Thyroid gland (tissue), 4 donors: ENCODE measurements at regions not wholly inside any gene's neighbourhood (a gene's known extent, or its start where the extent isn't known, plus 50 kb on each side); places are given as distances from the start of the nearest gene placed in this dataset.

Experiments
- POLR2A ChIP-seq, 2 donors: fragments of 450-650 bp; IDR thresholded peaks; one replicate each; pipeline ENCODE4 v1.6.1; 2017; ENCODE audit warnings: antibody characterized with exemption in 2 of 2, mild to moderate bottlenecking in 2 of 2, moderate library complexity in 1 of 2
- TF ChIP-seq, protein P1 (sequence below), 6 experiments: fragments of 200-600 bp in 3 of 6; fragments of 450-650 bp in 3 of 6; sonication (generic) in 3 of 6; IDR thresholded peaks; one replicate each; pipeline ENCODE4 v1.5.1; 2016 to 2019; ENCODE audit warnings: antibody characterized with exemption in 6 of 6, mild to moderate bottlenecking in 2 of 6, inconsistent platforms in 1 of 6, moderate library complexity in 1 of 6

DNA sequence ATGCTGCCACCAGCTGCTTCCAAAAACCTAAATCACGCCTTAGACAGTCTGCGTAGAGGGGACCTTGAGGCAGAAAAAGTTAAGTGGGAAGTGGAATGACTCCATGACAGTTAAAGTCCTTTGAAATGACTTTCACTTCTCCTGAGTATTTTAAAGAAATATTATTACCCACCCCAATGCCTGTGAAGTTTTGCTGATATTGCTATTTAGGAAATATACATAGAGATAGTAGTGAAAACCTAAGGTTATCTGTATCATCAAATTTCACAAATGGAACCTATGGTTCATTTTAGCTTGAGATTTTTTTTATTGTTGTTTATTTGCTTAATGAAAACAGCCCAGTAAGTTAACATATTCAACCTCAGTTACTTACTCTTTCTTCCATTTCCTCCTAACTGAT is 182.1 kb upstream of the FBXL4 start:
- TF ChIP-seq, protein P1, sequence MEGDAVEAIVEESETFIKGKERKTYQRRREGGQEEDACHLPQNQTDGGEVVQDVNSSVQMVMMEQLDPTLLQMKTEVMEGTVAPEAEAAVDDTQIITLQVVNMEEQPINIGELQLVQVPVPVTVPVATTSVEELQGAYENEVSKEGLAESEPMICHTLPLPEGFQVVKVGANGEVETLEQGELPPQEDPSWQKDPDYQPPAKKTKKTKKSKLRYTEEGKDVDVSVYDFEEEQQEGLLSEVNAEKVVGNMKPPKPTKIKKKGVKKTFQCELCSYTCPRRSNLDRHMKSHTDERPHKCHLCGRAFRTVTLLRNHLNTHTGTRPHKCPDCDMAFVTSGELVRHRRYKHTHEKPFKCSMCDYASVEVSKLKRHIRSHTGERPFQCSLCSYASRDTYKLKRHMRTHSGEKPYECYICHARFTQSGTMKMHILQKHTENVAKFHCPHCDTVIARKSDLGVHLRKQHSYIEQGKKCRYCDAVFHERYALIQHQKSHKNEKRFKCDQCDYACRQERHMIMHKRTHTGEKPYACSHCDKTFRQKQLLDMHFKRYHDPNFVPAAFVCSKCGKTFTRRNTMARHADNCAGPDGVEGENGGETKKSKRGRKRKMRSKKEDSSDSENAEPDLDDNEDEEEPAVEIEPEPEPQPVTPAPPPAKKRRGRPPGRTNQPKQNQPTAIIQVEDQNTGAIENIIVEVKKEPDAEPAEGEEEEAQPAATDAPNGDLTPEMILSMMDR (IDR thresholded peaks at IDR 0.05) = no peak
- TF ChIP-seq POLR2A (IDR thresholded peaks at IDR 0.05) = no peak
